ENCODE measurements at regions not wholly inside any gene's neighbourhood (a gene's known extent, or its start where the extent isn't known, plus 50 kb on each side); places are given as distances from the start of the nearest gene placed in this dataset.

DNA sequence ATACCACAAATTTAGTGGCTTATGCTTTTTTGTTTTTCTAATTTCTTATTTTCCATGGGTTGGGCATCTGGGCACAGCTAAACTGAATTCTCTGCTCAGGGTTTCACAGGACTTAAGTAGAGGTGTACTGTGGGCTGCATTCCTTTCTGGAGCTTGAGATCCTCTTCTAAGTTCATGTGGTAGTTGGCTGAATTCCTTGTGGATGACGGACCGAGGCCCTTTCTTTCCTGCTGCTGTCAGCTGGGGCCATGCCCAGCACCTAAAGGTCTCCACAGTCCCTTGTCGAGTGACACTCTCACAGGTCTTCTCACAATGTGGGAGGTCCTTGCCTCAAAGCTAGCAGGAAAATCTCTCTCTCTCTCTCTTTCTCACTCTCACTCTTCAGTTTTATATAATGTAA lies 433.5 kb upstream of the LRATD1 start:
- no peak for TF ChIP-seq EZH2 (optimal IDR thresholded peaks at IDR 0.05; ENCODE audit: low read depth, low read length)
- no peak for TF ChIP-seq EZH2phosphoT487 (IDR thresholded peaks at IDR 0.05; ENCODE audit: low read length)
- TF ChIP-seq, protein P1, sequence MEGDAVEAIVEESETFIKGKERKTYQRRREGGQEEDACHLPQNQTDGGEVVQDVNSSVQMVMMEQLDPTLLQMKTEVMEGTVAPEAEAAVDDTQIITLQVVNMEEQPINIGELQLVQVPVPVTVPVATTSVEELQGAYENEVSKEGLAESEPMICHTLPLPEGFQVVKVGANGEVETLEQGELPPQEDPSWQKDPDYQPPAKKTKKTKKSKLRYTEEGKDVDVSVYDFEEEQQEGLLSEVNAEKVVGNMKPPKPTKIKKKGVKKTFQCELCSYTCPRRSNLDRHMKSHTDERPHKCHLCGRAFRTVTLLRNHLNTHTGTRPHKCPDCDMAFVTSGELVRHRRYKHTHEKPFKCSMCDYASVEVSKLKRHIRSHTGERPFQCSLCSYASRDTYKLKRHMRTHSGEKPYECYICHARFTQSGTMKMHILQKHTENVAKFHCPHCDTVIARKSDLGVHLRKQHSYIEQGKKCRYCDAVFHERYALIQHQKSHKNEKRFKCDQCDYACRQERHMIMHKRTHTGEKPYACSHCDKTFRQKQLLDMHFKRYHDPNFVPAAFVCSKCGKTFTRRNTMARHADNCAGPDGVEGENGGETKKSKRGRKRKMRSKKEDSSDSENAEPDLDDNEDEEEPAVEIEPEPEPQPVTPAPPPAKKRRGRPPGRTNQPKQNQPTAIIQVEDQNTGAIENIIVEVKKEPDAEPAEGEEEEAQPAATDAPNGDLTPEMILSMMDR (IDR thresholded peaks at IDR 0.05; ENCODE audit: low read length): no peak
